Stimulated activated CD4-positive, alpha-beta T cell treated with anti-CD3 and anti-CD28 coated beads, Interleukin-15, amount 100 ng/mL, for 48 hours (primary cell): ENCODE measurements at regions not wholly inside any gene's neighbourhood (a gene's known extent, or its start where the extent isn't known, plus 50 kb on each side); places are given as distances from the start of the nearest gene placed in this dataset.
"Not testable (repeated sequence)": the region's sequence is repeated elsewhere in the genome, so short reads cannot be mapped to it uniquely, and the experiment has no call there.

ENCODE experiments used
- DNase-seq, 2 donors: peaks; one replicate each; pipeline ENCODE4 v3.0.0-alpha.2; 2020; ENCODE audit warnings: low read depth in 2 of 2

- no peak for DNase-seq
Observed at GRCh38 chr1:238377280-238377919, 486.7 kb upstream of the ZP4 start.

- DNase-seq: no peak
Observed at GRCh38 chr1:238370599-238370998, 479.9 kb upstream of the ZP4 start.

- no peak for DNase-seq
Observed at GRCh38 chr1:238364214-238364892, 473.6 kb upstream of the ZP4 start.

- no peak for DNase-seq
Observed at GRCh38 chr1:238360474-238360873, 469.8 kb upstream of the ZP4 start.

GRCh38 chr1:238350471-238350870, 459.7 kb upstream of the ZP4 start:
- DNase-seq: no peak

- no peak for DNase-seq
Observed at GRCh38 chr1:238346340-238346739, 455.6 kb upstream of the ZP4 start.

- DNase-seq: no peak
Observed at GRCh38 chr1:238345837-238346236, 455.1 kb upstream of the ZP4 start.

GRCh38 chr1:238343852-238344251, 453.1 kb upstream of the ZP4 start:
- DNase-seq: no peak

- DNase-seq: no peak
Observed at GRCh38 chr1:238341395-238341794, 450.7 kb upstream of the ZP4 start.

GRCh38 chr1:238340989-238341388, 450.3 kb upstream of the ZP4 start:
- no peak for DNase-seq

- no peak for DNase-seq
Observed at GRCh38 chr1:238336531-238336930, 445.8 kb upstream of the ZP4 start.

GRCh38 chr1:238334170-238334569, 443.4 kb upstream of the ZP4 start:
- no peak for DNase-seq

- DNase-seq: no peak
Observed at GRCh38 chr1:238331557-238331956, 440.8 kb upstream of the ZP4 start.

GRCh38 chr1:238329671-238330070, 438.9 kb upstream of the ZP4 start:
- no peak for DNase-seq

GRCh38 chr1:238327033-238327432, 436.3 kb upstream of the ZP4 start:
- not testable (repeated sequence) for DNase-seq

- DNase-seq: not testable (repeated sequence)
Observed at GRCh38 chr1:238326479-238326878, 435.8 kb upstream of the ZP4 start.

GRCh38 chr1:238324211-238324864, 433.6 kb upstream of the ZP4 start:
- DNase-seq: no peak

GRCh38 chr1:238323490-238323889, 432.8 kb upstream of the ZP4 start:
- DNase-seq: no peak

GRCh38 chr1:238319957-238320356, 429.2 kb upstream of the ZP4 start:
- no peak for DNase-seq

GRCh38 chr1:238318294-238319110, 427.8 kb upstream of the ZP4 start:
- no peak for DNase-seq

GRCh38 chr1:238312969-238313368, 422.2 kb upstream of the ZP4 start:
- no peak for DNase-seq

GRCh38 chr1:238306411-238306810, 415.7 kb upstream of the ZP4 start:
- no peak for DNase-seq
